ENCODE measurements at regions not wholly inside any gene's neighbourhood (a gene's known extent, or its start where the extent isn't known, plus 50 kb on each side); places are given as distances from the start of the nearest gene placed in this dataset.

GRCh38 chr2:241961454-241961853, 91.9 kb downstream of the RTP5 start (continued):
- TF ChIP-seq, protein P1, sequence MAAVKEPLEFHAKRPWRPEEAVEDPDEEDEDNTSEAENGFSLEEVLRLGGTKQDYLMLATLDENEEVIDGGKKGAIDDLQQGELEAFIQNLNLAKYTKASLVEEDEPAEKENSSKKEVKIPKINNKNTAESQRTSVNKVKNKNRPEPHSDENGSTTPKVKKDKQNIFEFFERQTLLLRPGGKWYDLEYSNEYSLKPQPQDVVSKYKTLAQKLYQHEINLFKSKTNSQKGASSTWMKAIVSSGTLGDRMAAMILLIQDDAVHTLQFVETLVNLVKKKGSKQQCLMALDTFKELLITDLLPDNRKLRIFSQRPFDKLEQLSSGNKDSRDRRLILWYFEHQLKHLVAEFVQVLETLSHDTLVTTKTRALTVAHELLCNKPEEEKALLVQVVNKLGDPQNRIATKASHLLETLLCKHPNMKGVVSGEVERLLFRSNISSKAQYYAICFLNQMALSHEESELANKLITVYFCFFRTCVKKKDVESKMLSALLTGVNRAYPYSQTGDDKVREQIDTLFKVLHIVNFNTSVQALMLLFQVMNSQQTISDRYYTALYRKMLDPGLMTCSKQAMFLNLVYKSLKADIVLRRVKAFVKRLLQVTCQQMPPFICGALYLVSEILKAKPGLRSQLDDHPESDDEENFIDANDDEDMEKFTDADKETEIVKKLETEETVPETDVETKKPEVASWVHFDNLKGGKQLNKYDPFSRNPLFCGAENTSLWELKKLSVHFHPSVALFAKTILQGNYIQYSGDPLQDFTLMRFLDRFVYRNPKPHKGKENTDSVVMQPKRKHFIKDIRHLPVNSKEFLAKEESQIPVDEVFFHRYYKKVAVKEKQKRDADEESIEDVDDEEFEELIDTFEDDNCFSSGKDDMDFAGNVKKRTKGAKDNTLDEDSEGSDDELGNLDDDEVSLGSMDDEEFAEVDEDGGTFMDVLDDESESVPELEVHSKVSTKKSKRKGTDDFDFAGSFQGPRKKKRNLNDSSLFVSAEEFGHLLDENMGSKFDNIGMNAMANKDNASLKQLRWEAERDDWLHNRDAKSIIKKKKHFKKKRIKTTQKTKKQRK (IDR thresholded peaks at IDR 0.05; ENCODE audit: low read depth, low read length) = no peak
- no peak for TF ChIP-seq ASH2L (IDR thresholded peaks at IDR 0.05; ENCODE audit: borderline replicate concordance, low read depth)
- TF ChIP-seq EZH2 (IDR thresholded peaks at IDR 0.05; ENCODE audit: borderline replicate concordance, control insufficient read depth, low read depth, low read length) = no peak
- no peak for TF ChIP-seq SMC3 (IDR thresholded peaks at IDR 0.05; ENCODE audit: borderline replicate concordance, low read length)
- no peak for TF ChIP-seq SUPT20H (IDR thresholded peaks at IDR 0.05; ENCODE audit: borderline replicate concordance, control insufficient read depth, low read depth, low read length)
- TF ChIP-seq NRF1 (conservative IDR thresholded peaks at IDR 0.05; ENCODE audit: low read depth, low read length) = no peak

DNA sequence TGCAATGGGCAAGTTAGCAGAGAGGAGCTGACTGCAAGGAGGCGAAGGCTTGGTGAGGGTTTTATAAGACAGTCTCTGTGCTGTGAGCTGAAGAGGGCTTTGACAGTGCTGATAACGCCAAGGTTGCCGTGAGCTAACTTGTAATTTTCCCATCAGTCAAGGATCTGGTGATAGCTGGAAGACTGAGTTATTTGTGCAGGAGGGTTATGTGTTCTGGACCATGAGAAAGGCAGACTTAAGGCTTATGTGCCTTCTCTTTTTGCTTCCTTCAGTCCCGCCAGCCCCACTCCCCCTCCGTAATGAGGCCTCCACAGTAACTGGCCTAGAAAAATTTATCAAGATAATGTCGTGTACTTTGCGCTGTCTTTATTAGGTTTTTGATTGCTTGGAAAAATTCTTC, 94.6 kb downstream of the RTP5 start:
- 96% methylated on average over 7 of the region's 7 CpGs for WGBS (ENCODE audit: insufficient coverage, insufficient replicate concordance, low lambda C conversion rate, missing lambda C conversion rate)
- no peaks in the 10 kb centered on the region for H4K20me1 ChIP-seq (ENCODE audit: control insufficient read depth, insufficient read depth)
- BruUV-seq (replicated peaks) = no TSS peak
- no peak overlapping the region for H3K4me3 ChIP-seq
- ChIA-PET CTCF (interaction anchor here (4.1 kb wide), 1 partner anchor 13 kb away, joined by 24 read pairs; no protein-coding TSS in a partner anchor), RAD21 (ENCODE audit: unreplicated experiment) (interaction anchor here (0.7 kb wide), 2 partner anchors 18 to 77 kb away, joined by 3 read pairs; no protein-coding TSS in a partner anchor), POLR2A (no interaction called here), SMC1A (ENCODE audit: uncharacterized antibody, unreplicated experiment) (interaction anchor here (1.1 kb wide), 1 partner anchor 13 kb away, joined by 3 read pairs; no protein-coding TSS in a partner anchor)
- intact Hi-C loops (cut with micrococcal nuclease; ENCODE audit: unreplicated experiment) (no loop called here), in situ Hi-C loops (cut with MboI) (no loop called here)
- DNase-seq (ENCODE audit: low read depth, low spot score) (no peak), FAIRE-seq (no peak), ATAC-seq (no peak)
- H3K9me3 ChIP-seq (replicated peaks; ENCODE audit: control insufficient read depth, insufficient read depth, low read length) = no peaks in the 10 kb centered on the region; the same call in 2 of the 3 replicates
- TF ChIP-seq, protein P2, sequence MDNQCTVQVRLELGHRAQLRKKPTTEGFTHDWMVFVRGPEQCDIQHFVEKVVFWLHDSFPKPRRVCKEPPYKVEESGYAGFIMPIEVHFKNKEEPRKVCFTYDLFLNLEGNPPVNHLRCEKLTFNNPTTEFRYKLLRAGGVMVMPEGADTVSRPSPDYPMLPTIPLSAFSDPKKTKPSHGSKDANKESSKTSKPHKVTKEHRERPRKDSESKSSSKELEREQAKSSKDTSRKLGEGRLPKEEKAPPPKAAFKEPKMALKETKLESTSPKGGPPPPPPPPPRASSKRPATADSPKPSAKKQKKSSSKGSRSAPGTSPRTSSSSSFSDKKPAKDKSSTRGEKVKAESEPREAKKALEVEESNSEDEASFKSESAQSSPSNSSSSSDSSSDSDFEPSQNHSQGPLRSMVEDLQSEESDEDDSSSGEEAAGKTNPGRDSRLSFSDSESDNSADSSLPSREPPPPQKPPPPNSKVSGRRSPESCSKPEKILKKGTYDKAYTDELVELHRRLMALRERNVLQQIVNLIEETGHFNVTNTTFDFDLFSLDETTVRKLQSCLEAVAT (IDR thresholded peaks at IDR 0.05) = no peak
- no peak for TF ChIP-seq USF2 (IDR thresholded peaks at IDR 0.05; ENCODE audit: borderline replicate concordance, low read depth, low read length)
- H2AFZ ChIP-seq (ENCODE audit: control insufficient read depth, low read depth, low read length) = no peak overlapping the region
- H3K9ac ChIP-seq (ENCODE audit: control insufficient read depth, insufficient read depth, low read length) = no peak overlapping the region
- no peaks in the 10 kb centered on the region for H3K36me3 ChIP-seq (ENCODE audit: control insufficient read depth in 2 of 2, insufficient read depth in 2 of 2, low read length in 1 of 2)
- no peak overlapping the region for H3K4me2 ChIP-seq (ENCODE audit: control insufficient read depth, insufficient read depth)
- no peaks in the 10 kb centered on the region for H3K27me3 ChIP-seq (replicated peaks in 1 of 2; ENCODE audit: control insufficient read depth in 2 of 2, insufficient read depth in 2 of 2, low read length in 1 of 2)
- H3K79me2 ChIP-seq (ENCODE audit: control insufficient read depth, insufficient read depth, low read length) = no peaks in the 10 kb centered on the region
- no peak overlapping the region for H3K27ac ChIP-seq (ENCODE audit: control insufficient read depth, insufficient read depth)
- peaks cover 24% of the 10 kb centered on the region for H3K4me1 ChIP-seq (ENCODE audit: control insufficient read depth, insufficient read depth, low read length)
